ENCODE measurements at regions not wholly inside any gene's neighbourhood (a gene's known extent, or its start where the extent isn't known, plus 50 kb on each side); places are given as distances from the start of the nearest gene placed in this dataset.

DNA sequence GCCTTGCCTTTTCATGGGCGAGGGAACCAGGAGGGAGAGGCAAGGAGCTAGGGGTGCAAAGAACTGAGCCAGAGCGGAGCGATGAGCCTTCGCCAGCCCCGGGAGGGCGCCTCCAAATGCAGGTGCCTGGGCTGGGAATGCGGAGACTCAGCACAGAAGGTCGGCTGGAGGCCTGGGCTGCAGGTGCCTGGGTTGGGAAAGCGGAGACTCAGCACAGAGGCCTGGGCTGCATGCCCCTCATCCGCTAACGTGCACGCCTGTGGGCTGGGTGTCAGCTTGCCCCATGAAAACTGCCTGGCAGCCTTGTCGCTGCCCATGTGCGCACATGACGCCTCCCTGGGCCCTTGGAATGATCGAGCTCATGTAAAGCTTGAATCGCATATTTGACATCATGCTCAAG, 51.8 kb downstream of the POM121L12 start:
- Mint-ChIP-seq H3K9me3 (peaks cover 0 to 34% (median 2%) of the 10 kb centered on the region in 7 donors), H3K4me1 (no peaks in the 10 kb centered on the region), H3K36me3 (no peaks in the 10 kb centered on the region), H3K27me3 (no peaks in the 10 kb centered on the region), H3K27ac (no peak overlapping the region), H3K4me3 (no peak overlapping the region)
- Histone ChIP-seq H3K27me3 (ENCODE audit: control insufficient read depth, insufficient read depth, low read length) (no peaks in the 10 kb centered on the region), H3K9me3 (ENCODE audit: control insufficient read depth in 2 of 2, low read length in 2 of 2) (peaks cover 3 to 21% of the 10 kb centered on the region in 2 experiments), H3K36me3 (ENCODE audit: control insufficient read depth, insufficient read depth, low read length) (no peaks in the 10 kb centered on the region), H3K4me3 (ENCODE audit: low read depth, low read length) (no peak overlapping the region), H3K27ac (ENCODE audit: insufficient read depth, low read length, poor library complexity, severe bottlenecking) (no peak overlapping the region), H3K4me1 (ENCODE audit: control insufficient read depth, insufficient read depth, low read length, poor library complexity, severe bottlenecking) (no peaks in the 10 kb centered on the region)
- DNase-seq, result no peak
- no peak for ATAC-seq (ENCODE audit: low read depth in 2 of 2)

DNA sequence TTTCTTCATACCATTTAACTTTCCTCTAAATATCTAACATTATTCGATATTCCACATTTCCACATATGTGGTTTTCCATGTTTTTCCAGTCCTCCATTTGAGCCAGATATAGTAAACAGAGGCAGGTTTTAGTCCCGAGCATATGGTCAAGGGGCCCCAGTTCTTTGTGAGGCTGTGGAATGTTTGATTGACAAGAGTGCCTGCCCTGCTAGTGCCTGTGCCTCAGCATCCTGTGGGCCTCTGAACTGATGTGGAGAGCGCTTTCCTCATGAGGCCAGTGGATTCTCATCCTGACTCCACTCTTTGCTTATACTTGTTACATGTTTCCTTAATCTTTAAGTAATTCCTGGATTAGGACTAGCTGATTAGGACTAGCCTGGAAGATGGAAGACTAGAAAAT, 58.8 kb downstream of the POM121L12 start:
- Mint-ChIP-seq H3K4me1 (no peaks in the 10 kb centered on the region), H3K27me3 (no peaks in the 10 kb centered on the region), H3K9me3 (peaks cover 2 to 23% (median 5%) of the 10 kb centered on the region in 7 donors), H3K4me3 (no peak overlapping the region), H3K27ac (no peak overlapping the region), H3K36me3 (no peaks in the 10 kb centered on the region)
- Histone ChIP-seq H3K4me1 (ENCODE audit: control insufficient read depth, insufficient read depth, low read length, poor library complexity, severe bottlenecking) (no peaks in the 10 kb centered on the region), H3K4me3 (ENCODE audit: low read depth, low read length) (no peak overlapping the region), H3K27me3 (ENCODE audit: control insufficient read depth, insufficient read depth, low read length) (no peaks in the 10 kb centered on the region), H3K27ac (ENCODE audit: insufficient read depth, low read length, poor library complexity, severe bottlenecking) (no peak overlapping the region), H3K9me3 (ENCODE audit: control insufficient read depth in 2 of 2, low read length in 2 of 2) (peaks cover 6 to 18% of the 10 kb centered on the region in 2 experiments), H3K36me3 (ENCODE audit: control insufficient read depth, insufficient read depth, low read length) (no peaks in the 10 kb centered on the region)
- no peak for DNase-seq
- no peak for ATAC-seq (ENCODE audit: low read depth in 2 of 2)

DNA sequence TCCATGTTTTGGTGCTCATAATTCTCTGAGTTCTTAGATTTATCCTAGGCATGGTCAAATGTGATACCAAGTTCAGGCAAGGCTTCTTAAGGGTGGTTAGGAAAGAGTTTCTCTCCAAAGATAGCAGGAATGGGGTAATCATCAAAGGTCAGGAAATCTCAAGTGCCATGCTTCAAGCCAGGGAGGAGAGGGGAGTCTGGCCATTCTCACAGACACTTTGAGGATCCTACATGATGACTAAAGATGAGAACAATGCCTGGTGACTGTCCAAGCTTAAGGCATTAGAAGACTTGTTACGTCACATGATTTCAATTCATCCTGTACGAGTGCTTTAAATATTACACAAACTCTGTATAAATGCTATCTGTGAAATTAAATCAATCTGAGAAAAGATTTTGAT, 59.4 kb downstream of the POM121L12 start:
- H3K9me3 Mint-ChIP-seq, result peaks cover 2 to 17% (median 5%) of the 10 kb centered on the region in 7 donors
- H3K4me3 ChIP-seq (ENCODE audit: low read depth, low read length), result no peak overlapping the region
- no peak for DNase-seq
- no peaks in the 10 kb centered on the region for H3K4me1 Mint-ChIP-seq
- H3K27ac Mint-ChIP-seq, result no peak overlapping the region
- H3K36me3 ChIP-seq (ENCODE audit: control insufficient read depth, insufficient read depth, low read length), result no peaks in the 10 kb centered on the region
- no peak overlapping the region for H3K4me3 Mint-ChIP-seq
- no peaks in the 10 kb centered on the region for H3K27me3 Mint-ChIP-seq
- no peaks in the 10 kb centered on the region for H3K4me1 ChIP-seq (ENCODE audit: control insufficient read depth, insufficient read depth, low read length, poor library complexity, severe bottlenecking)
- no peak overlapping the region for H3K27ac ChIP-seq (ENCODE audit: insufficient read depth, low read length, poor library complexity, severe bottlenecking)
- H3K36me3 Mint-ChIP-seq, result no peaks in the 10 kb centered on the region
- no peak for ATAC-seq (ENCODE audit: low read depth in 2 of 2)
- no peaks in the 10 kb centered on the region for H3K27me3 ChIP-seq (ENCODE audit: control insufficient read depth, insufficient read depth, low read length)
- peaks cover 6 to 19% of the 10 kb centered on the region in 2 experiments for H3K9me3 ChIP-seq (ENCODE audit: control insufficient read depth in 2 of 2, low read length in 2 of 2)

DNA sequence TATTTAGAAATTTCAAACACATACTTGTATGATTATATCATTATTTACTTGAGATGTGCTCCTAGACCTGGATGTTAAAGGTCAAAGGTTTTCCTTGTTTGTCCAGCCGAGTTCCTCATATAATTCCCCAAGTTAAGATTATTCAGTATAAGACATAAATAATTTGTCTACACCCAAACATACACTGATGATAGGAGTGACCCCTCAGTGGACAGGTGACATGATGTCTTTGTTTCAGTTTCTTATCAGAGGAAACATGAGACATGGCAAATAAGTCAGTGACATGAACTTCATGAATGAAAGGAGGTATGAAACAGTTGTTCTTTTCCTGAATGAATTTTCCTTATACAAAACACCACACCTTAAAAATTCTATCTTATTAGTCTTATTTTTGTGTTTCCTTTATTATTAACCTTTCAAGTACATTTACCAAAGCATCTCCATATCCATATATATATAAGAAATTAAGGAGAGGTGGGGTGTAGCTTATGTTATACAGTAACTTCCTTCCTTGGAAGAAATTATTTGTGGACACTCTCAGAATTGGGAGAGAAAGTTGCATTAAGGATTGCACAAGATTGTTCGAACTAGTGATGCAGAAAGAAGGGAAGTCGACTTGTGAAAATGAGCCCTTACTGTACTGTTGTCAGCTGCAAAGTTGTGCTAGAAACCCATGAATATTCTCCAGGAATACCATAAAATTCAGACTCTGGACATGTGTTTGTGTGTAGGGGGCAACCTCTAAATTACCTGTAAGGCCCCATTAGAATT, 60.5 kb downstream of the POM121L12 start:
- no peak overlapping the region for H3K4me3 Mint-ChIP-seq
- Histone ChIP-seq H3K27me3 (ENCODE audit: control insufficient read depth, insufficient read depth, low read length) (no peaks in the 10 kb centered on the region), H3K27ac (ENCODE audit: insufficient read depth, low read length, poor library complexity, severe bottlenecking) (no peak overlapping the region), H3K4me1 (ENCODE audit: control insufficient read depth, insufficient read depth, low read length, poor library complexity, severe bottlenecking) (no peaks in the 10 kb centered on the region), H3K36me3 (ENCODE audit: control insufficient read depth, insufficient read depth, low read length) (no peaks in the 10 kb centered on the region), H3K9me3 (ENCODE audit: control insufficient read depth in 2 of 2, low read length in 2 of 2) (peaks cover 6 to 19% of the 10 kb centered on the region in 2 experiments), H3K4me3 (ENCODE audit: low read depth, low read length) (no peak overlapping the region)
- H3K36me3 Mint-ChIP-seq, result no peaks in the 10 kb centered on the region
- H3K27me3 Mint-ChIP-seq, result no peaks in the 10 kb centered on the region
- H3K27ac Mint-ChIP-seq, result no peak overlapping the region
- ATAC-seq (ENCODE audit: low read depth in 2 of 2) (no peak), DNase-seq (no peak)
- no peaks in the 10 kb centered on the region for H3K4me1 Mint-ChIP-seq
- peaks cover 2 to 16% (median 7%) of the 10 kb centered on the region in 7 donors for H3K9me3 Mint-ChIP-seq

DNA sequence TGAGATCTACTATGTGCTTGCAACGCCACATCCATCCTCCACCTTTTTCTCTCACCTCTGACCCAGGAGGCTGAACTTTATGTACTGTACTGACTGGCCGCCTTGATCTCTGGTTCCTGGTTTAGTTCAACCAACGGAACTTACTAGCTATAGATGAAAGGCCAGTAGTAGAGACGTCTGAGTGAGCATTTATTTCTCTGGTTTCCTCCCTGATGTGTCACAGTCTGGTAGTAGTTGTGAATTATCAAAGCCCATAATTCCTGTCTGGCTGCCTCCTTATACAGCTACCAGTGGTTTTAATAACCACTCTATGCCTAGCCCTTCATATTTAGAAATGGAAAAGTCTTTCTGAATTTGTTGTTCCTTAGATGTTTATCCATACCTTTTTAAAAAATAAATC, 64.7 kb downstream of the POM121L12 start:
- peaks cover 0 to 17% (median 9%) of the 10 kb centered on the region in 7 donors for H3K9me3 Mint-ChIP-seq
- H3K36me3 Mint-ChIP-seq, result no peaks in the 10 kb centered on the region
- H3K4me3 ChIP-seq (ENCODE audit: low read depth, low read length), result no peak overlapping the region
- no peaks in the 10 kb centered on the region for H3K27me3 Mint-ChIP-seq
- H3K4me1 Mint-ChIP-seq, result no peaks in the 10 kb centered on the region
- ATAC-seq (ENCODE audit: low read depth in 2 of 2) (no peak), DNase-seq (no peak)
- H3K4me1 ChIP-seq (ENCODE audit: control insufficient read depth, insufficient read depth, low read length, poor library complexity, severe bottlenecking), result no peaks in the 10 kb centered on the region
- no peak overlapping the region for H3K27ac ChIP-seq (ENCODE audit: insufficient read depth, low read length, poor library complexity, severe bottlenecking)
- H3K9me3 ChIP-seq (ENCODE audit: control insufficient read depth in 2 of 2, low read length in 2 of 2), result peaks cover 10 to 16% of the 10 kb centered on the region in 2 experiments
- no peaks in the 10 kb centered on the region for H3K36me3 ChIP-seq (ENCODE audit: control insufficient read depth, insufficient read depth, low read length)
- no peak overlapping the region for H3K4me3 Mint-ChIP-seq
- H3K27me3 ChIP-seq (ENCODE audit: control insufficient read depth, insufficient read depth, low read length), result no peaks in the 10 kb centered on the region
- H3K27ac Mint-ChIP-seq, result no peak overlapping the region

DNA sequence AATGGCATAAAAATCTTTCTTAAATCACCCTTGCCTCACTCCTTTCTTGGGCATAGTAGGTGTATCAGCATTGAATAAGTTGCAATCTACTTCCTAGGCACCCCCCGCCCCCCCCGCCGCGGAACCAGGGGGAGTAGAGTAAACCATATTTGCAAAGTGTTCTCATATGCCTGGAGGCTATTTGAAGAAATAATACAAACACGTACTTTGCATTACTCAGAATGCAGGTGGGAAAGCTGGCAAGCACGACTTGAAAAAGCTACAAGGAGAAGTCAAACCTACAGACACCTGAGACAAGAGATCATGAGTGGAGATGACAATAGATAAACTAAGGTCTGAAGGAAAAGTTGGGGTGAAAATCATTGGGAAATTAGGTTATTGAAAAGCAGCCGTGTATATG, 65.6 kb downstream of the POM121L12 start:
- Mint-ChIP-seq H3K27ac (no peak overlapping the region), H3K36me3 (no peaks in the 10 kb centered on the region), H3K27me3 (no peaks in the 10 kb centered on the region), H3K4me3 (no peak overlapping the region), H3K4me1 (no peaks in the 10 kb centered on the region), H3K9me3 (peaks cover 0 to 19% (median 9%) of the 10 kb centered on the region in 7 donors)
- DNase-seq (no peak), ATAC-seq (ENCODE audit: low read depth in 2 of 2) (no peak)
- no peaks in the 10 kb centered on the region for H3K27me3 ChIP-seq (ENCODE audit: control insufficient read depth, insufficient read depth, low read length)
- no peak overlapping the region for H3K4me3 ChIP-seq (ENCODE audit: low read depth, low read length)
- H3K4me1 ChIP-seq (ENCODE audit: control insufficient read depth, insufficient read depth, low read length, poor library complexity, severe bottlenecking), result no peaks in the 10 kb centered on the region
- no peak overlapping the region for H3K27ac ChIP-seq (ENCODE audit: insufficient read depth, low read length, poor library complexity, severe bottlenecking)
- H3K9me3 ChIP-seq (ENCODE audit: control insufficient read depth in 2 of 2, low read length in 2 of 2), result peaks cover 10 to 16% of the 10 kb centered on the region in 2 experiments
- no peaks in the 10 kb centered on the region for H3K36me3 ChIP-seq (ENCODE audit: control insufficient read depth, insufficient read depth, low read length)

DNA sequence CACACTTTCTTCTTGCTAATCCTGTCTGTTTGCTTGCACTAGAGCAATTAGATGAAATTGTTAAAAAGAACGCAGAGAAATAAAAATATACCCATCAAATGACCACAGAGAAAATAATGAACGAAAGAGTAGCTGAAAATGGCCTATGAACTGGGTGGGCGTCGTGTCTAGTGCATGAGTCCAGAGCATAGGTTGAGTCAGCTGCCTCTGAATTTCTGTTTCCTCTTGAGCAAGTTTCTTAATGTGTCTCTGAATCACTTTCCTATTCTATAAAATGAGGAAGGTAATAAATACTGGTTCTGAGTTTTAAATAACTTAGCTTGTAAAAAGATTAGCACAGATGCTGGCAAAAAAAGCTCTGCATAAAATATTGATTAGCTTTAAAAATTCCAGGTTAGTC, 75.0 kb downstream of the POM121L12 start:
- no peaks in the 10 kb centered on the region for H3K9me3 ChIP-seq (ENCODE audit: control insufficient read depth in 2 of 2, low read length in 2 of 2)
- no peaks in the 10 kb centered on the region for H3K36me3 ChIP-seq (ENCODE audit: control insufficient read depth, insufficient read depth, low read length)
- H3K27me3 Mint-ChIP-seq, result no peaks in the 10 kb centered on the region
- no peaks in the 10 kb centered on the region for H3K4me1 ChIP-seq (ENCODE audit: control insufficient read depth, insufficient read depth, low read length, poor library complexity, severe bottlenecking)
- no peak overlapping the region for H3K27ac ChIP-seq (ENCODE audit: insufficient read depth, low read length, poor library complexity, severe bottlenecking)
- no peaks in the 10 kb centered on the region for H3K27me3 ChIP-seq (ENCODE audit: control insufficient read depth, insufficient read depth, low read length)
- no peak overlapping the region for H3K4me3 ChIP-seq (ENCODE audit: low read depth, low read length)
- peaks cover 3 to 22% (median 14%) of the 10 kb centered on the region in 7 donors for H3K9me3 Mint-ChIP-seq
- H3K27ac Mint-ChIP-seq, result no peak overlapping the region
- no peaks in the 10 kb centered on the region for H3K36me3 Mint-ChIP-seq
- H3K4me1 Mint-ChIP-seq, result no peaks in the 10 kb centered on the region
- ATAC-seq (ENCODE audit: low read depth in 2 of 2) (no peak), DNase-seq (no peak)
- H3K4me3 Mint-ChIP-seq, result no peak overlapping the region

DNA sequence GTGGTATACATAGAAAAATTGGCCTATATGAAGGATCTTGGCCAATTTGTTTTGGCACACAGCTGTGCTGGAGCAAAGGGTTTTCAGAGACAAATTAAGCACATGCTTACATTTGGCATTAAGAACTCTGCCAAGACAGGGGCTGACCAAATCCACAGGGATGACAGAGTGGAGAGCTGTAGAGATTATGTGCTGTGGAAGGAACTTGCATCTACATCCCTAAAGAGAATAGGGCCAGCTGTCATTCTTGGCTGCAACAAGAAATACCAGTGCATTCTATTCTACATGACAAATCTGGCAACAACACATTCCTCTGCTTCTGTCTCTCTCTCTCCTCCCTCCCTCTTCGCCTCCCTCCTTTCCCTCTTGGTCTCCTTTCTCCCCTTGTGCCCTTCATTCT, 75.6 kb downstream of the POM121L12 start:
- H3K4me1 ChIP-seq (ENCODE audit: control insufficient read depth, insufficient read depth, low read length, poor library complexity, severe bottlenecking), result no peaks in the 10 kb centered on the region
- Mint-ChIP-seq H3K27ac (no peak overlapping the region), H3K9me3 (peaks cover 3 to 22% (median 14%) of the 10 kb centered on the region in 7 donors), H3K36me3 (no peaks in the 10 kb centered on the region), H3K27me3 (no peaks in the 10 kb centered on the region), H3K4me1 (no peaks in the 10 kb centered on the region), H3K4me3 (no peak overlapping the region)
- no peaks in the 10 kb centered on the region for H3K36me3 ChIP-seq (ENCODE audit: control insufficient read depth, insufficient read depth, low read length)
- H3K27ac ChIP-seq (ENCODE audit: insufficient read depth, low read length, poor library complexity, severe bottlenecking), result no peak overlapping the region
- DNase-seq (no peak), ATAC-seq (ENCODE audit: low read depth in 2 of 2) (no peak)
- no peaks in the 10 kb centered on the region for H3K27me3 ChIP-seq (ENCODE audit: control insufficient read depth, insufficient read depth, low read length)
- no peaks in the 10 kb centered on the region for H3K9me3 ChIP-seq (ENCODE audit: control insufficient read depth in 2 of 2, low read length in 2 of 2)
- no peak overlapping the region for H3K4me3 ChIP-seq (ENCODE audit: low read depth, low read length)
